H1 (cell line): ENCODE measurements at regions not wholly inside any gene's neighbourhood (a gene's known extent, or its start where the extent isn't known, plus 50 kb on each side); places are given as distances from the start of the nearest gene placed in this dataset.

Experiments
- CTCF ChIA-PET: fragments of 300-600 bp; sonication (Branson Sonifier 250); formaldehyde crosslinking; loops from one replicate; lab custom pipeline; 2021; ENCODE audit not compliant: partially characterized antibody; lab: Charles Lee
- POLR2A ChIA-PET: fragments of 300-600 bp; sonication (Branson Sonifier 250); formaldehyde crosslinking; loops from one replicate; lab custom pipeline; 2021; ENCODE audit warnings: inconsistent platforms; ENCODE audit not compliant: partially characterized antibody; lab: Charles Lee
- DNase-seq, 2 experiments: peaks; one replicate each; pipeline versions ENCODE4 v3.0.0 to v3.0.0-alpha.2; 2010 to 2022; ENCODE audit warnings: low spot score in 2 of 2, low read depth in 1 of 2, mixed read lengths in 1 of 2
- FAIRE-seq: peaks from 2 replicates; lab custom pipeline; 2011; peaks lifted over from hg19 to GRCh38; lab: Jason Lieb, UNC
- H2AFZ ChIP-seq: 2 replicates; pipeline ENCODE4 v1.8.1; 2012; ENCODE audit warnings: low read length, inconsistent platforms
- H2AK5ac ChIP-seq: 2 replicates; pipeline ENCODE4 v1.6.1; 2013; ENCODE audit warnings: low read depth, low read length
- H2BK120ac ChIP-seq: replicated peaks from 2 replicates; pipeline ENCODE3; 2013; ENCODE audit warnings: low read depth, low read length, inconsistent platforms
- H2BK12ac ChIP-seq: 2 replicates; pipeline ENCODE4 v1.6.1; 2013; ENCODE audit warnings: low read depth, low read length
- H2BK15ac ChIP-seq: 2 replicates; pipeline ENCODE4 v1.6.1; 2013; ENCODE audit warnings: low read length
- H2BK20ac ChIP-seq: 2 replicates; pipeline ENCODE4 v1.6.1; 2013; ENCODE audit warnings: low read length
- H2BK5ac ChIP-seq: 2 replicates; pipeline ENCODE4 v1.6.1; 2013; ENCODE audit warnings: low read depth, low read length
- H3K14ac ChIP-seq: 2 replicates; pipeline ENCODE4 v1.6.1; 2013; ENCODE audit warnings: inconsistent platforms; ENCODE audit not compliant: insufficient read length
- H3K18ac ChIP-seq: 2 replicates; pipeline ENCODE4 v1.6.1; 2013; ENCODE audit warnings: low read length; ENCODE audit errors: extremely low read depth
- H3K23ac ChIP-seq: 2 replicates; pipeline ENCODE4 v1.6.1; 2013; ENCODE audit warnings: inconsistent platforms; ENCODE audit not compliant: insufficient read length
- H3K23me2 ChIP-seq: 2 replicates; pipeline ENCODE4 v1.6.1; 2013; ENCODE audit warnings: low read depth, low read length
- H3K27ac ChIP-seq: 2 replicates; pipeline ENCODE4 v1.6.1; 2011; ENCODE audit warnings: low read depth, low read length, inconsistent platforms
- H3K27me3 ChIP-seq, 4 experiments: replicated peaks in 1 of 4; 1 replicate in 1 of 4; 2 replicates in 3 of 4; pipeline versions ENCODE4 v1.6.1 to v1.8.1; 2011 to 2013; ENCODE audit warnings: low read length in 3 of 4, mild to moderate bottlenecking in 3 of 4, inconsistent platforms in 2 of 4, mixed read lengths in 2 of 4, moderate library complexity in 1 of 4; ENCODE audit not compliant: control insufficient read depth in 3 of 4, insufficient read depth in 3 of 4; ENCODE audit errors: extremely low read depth in 1 of 4
- H3K36me3 ChIP-seq, 4 experiments: 2 replicates each; pipeline versions ENCODE4 v1.6.1 to v1.8.1; 2011 to 2013; ENCODE audit warnings: mild to moderate bottlenecking in 4 of 4, low read length in 3 of 4, moderate library complexity in 2 of 4, control low read depth in 1 of 4, inconsistent platforms in 1 of 4; ENCODE audit not compliant: insufficient read depth in 4 of 4, control insufficient read depth in 2 of 4
- H3K4ac ChIP-seq: replicated peaks from 2 replicates; pipeline ENCODE3; 2013; ENCODE audit warnings: low read length, low read depth, mixed read lengths, inconsistent platforms; ENCODE audit not compliant: insufficient read length
- H3K4me1 ChIP-seq, 4 experiments: replicated peaks in 1 of 4; 1 replicate in 1 of 4; 2 replicates in 3 of 4; pipeline versions ENCODE4 v1.6.1 to v1.8.1; 2011 to 2013; ENCODE audit warnings: low read length in 3 of 4, inconsistent platforms in 2 of 4, mixed read lengths in 1 of 4; ENCODE audit not compliant: insufficient read depth in 4 of 4, control insufficient read depth in 3 of 4
- H3K4me2 ChIP-seq, 2 experiments: 2 replicates each; pipeline versions ENCODE4 v1.6.1 to v1.8.1; 2011 to 2013; ENCODE audit warnings: low read depth in 2 of 2, low read length in 2 of 2, control low read depth in 1 of 2, inconsistent platforms in 1 of 2, mild to moderate bottlenecking in 1 of 2; ENCODE audit not compliant: insufficient read depth in 1 of 2
- H3K4me3 ChIP-seq, 4 experiments: fragments of 200-600, 300-600 bp in 1 of 4; sonication (generic), shearing (Covaris generic), sonication (Bioruptor Twin) in 1 of 4; 2 replicates each; pipeline versions ENCODE4 v1.5.1 to v1.8.1; 2011 to 2016; ENCODE audit warnings: low read length in 4 of 4, low read depth in 3 of 4, control low read depth in 2 of 4, inconsistent platforms in 2 of 4, mild to moderate bottlenecking in 2 of 4, mixed read lengths in 1 of 4, moderate library complexity in 1 of 4; ENCODE audit not compliant: insufficient read depth in 2 of 4; ENCODE audit errors: extremely low read depth in 1 of 4
- H3K56ac ChIP-seq: replicated peaks from 2 replicates; pipeline ENCODE3; 2013; ENCODE audit warnings: low read depth, mild to moderate bottlenecking, mixed read lengths, low read length, inconsistent platforms; ENCODE audit not compliant: insufficient read length
- H3K79me1 ChIP-seq: 2 replicates; pipeline ENCODE4 v1.6.1; 2013; ENCODE audit warnings: low read depth, low read length, control low read depth
- H3K79me2 ChIP-seq, 2 experiments: 2 replicates each; pipeline versions ENCODE4 v1.6.1 to v1.8.1; 2012 to 2013; ENCODE audit warnings: low read length in 2 of 2, mild to moderate bottlenecking in 2 of 2, inconsistent platforms in 1 of 2; ENCODE audit not compliant: insufficient read depth in 2 of 2, control insufficient read depth in 1 of 2
- H3K9ac ChIP-seq, 4 experiments: replicated peaks in 1 of 4; 1 replicate in 1 of 4; 2 replicates in 3 of 4; pipeline versions ENCODE4 v1.6.1 to v1.8.1; 2011 to 2013; ENCODE audit warnings: low read depth in 3 of 4, low read length in 3 of 4, control low read depth in 2 of 4, mild to moderate bottlenecking in 2 of 4, moderate library complexity in 2 of 4, inconsistent platforms in 1 of 4; ENCODE audit errors: extremely low read depth in 1 of 4
- H3K9me3 ChIP-seq, 2 experiments: 2 replicates each; pipeline versions ENCODE4 v1.6.1 to v1.8.1; 2012 to 2013; ENCODE audit warnings: mild to moderate bottlenecking in 2 of 2, moderate library complexity in 2 of 2, control low read depth in 1 of 2, inconsistent platforms in 1 of 2, low read depth in 1 of 2, low read length in 1 of 2, mixed read lengths in 1 of 2; ENCODE audit not compliant: insufficient read depth in 2 of 2
- H4K20me1 ChIP-seq, 2 experiments: replicated peaks in 1 of 2; 2 replicates each; pipeline versions ENCODE3 to v1.8.1; 2011 to 2013; ENCODE audit warnings: inconsistent platforms in 2 of 2, low read length in 2 of 2, mild to moderate bottlenecking in 1 of 2; ENCODE audit not compliant: insufficient read depth in 2 of 2, control insufficient read depth in 1 of 2
- H4K5ac ChIP-seq: 2 replicates; pipeline ENCODE4 v1.6.1; 2013; ENCODE audit warnings: low read length, low read depth, mixed read lengths, inconsistent platforms; ENCODE audit not compliant: insufficient read length
- H4K8ac ChIP-seq: 2 replicates; pipeline ENCODE4 v1.8.0; 2013; ENCODE audit warnings: mild to moderate bottlenecking, moderate library complexity, low read length, inconsistent platforms; ENCODE audit not compliant: insufficient read depth; ENCODE audit errors: extremely low read depth
- H4K91ac ChIP-seq: replicated peaks from 2 replicates; pipeline ENCODE3; 2013; ENCODE audit warnings: low read length, mixed read lengths, inconsistent platforms; ENCODE audit not compliant: insufficient read length
- CHD2 ChIP-seq: IDR thresholded peaks from 2 replicates; pipeline ENCODE4 v1.6.1; 2012; ENCODE audit warnings: low read length, improper control_type of control experiment
- CTBP2 ChIP-seq: IDR thresholded peaks from 2 replicates; pipeline ENCODE4 v1.7.0; 2011; ENCODE audit warnings: borderline replicate concordance, mild to moderate bottlenecking, moderate library complexity, mixed read lengths, low read length; ENCODE audit not compliant: insufficient read depth, insufficient read length
- EGR1 ChIP-seq: IDR thresholded peaks from 2 replicates; pipeline ENCODE4 v1.6.1; 2011; ENCODE audit warnings: low read depth, low read length, borderline replicate concordance
- GTF2F1 ChIP-seq: IDR thresholded peaks from 2 replicates; pipeline ENCODE4 v1.6.1; 2012; ENCODE audit warnings: low read depth, low read length, improper control_type of control experiment, borderline replicate concordance
- NANOG ChIP-seq: IDR thresholded peaks from 2 replicates; pipeline ENCODE4 v1.6.1; 2011; ENCODE audit warnings: low read length, low read depth, mild to moderate bottlenecking, inconsistent platforms; ENCODE audit not compliant: insufficient read depth, poor library complexity, severe bottlenecking
- PHF8 ChIP-seq: fragments of 200-600 bp; sonication (generic); conservative IDR thresholded peaks from 2 replicates; pipeline ENCODE4 v1.7.1; 2012; ENCODE audit warnings: low read depth, mild to moderate bottlenecking, inconsistent platforms, low read length, moderate library complexity
- POU5F1 ChIP-seq: IDR thresholded peaks from 2 replicates; pipeline ENCODE4 v1.6.1; 2011; ENCODE audit warnings: low read depth, mild to moderate bottlenecking, low read length, moderate library complexity
- RAD21 ChIP-seq, 2 experiments: IDR thresholded peaks in 1 of 2; conservative IDR thresholded peaks in 1 of 2; 2 replicates each; pipeline ENCODE4 v1.6.1; 2011; ENCODE audit warnings: low read depth in 2 of 2, low read length in 2 of 2, improper control_type of control experiment in 1 of 2, inconsistent platforms in 1 of 2, mild to moderate bottlenecking in 1 of 2, moderate library complexity in 1 of 2
- SIX5 ChIP-seq: IDR thresholded peaks from 2 replicates; pipeline ENCODE4 v1.6.1; 2011; ENCODE audit warnings: mild to moderate bottlenecking, low read depth, low read length
- SUZ12 ChIP-seq: fragments of 200-600 bp; sonication (generic); IDR thresholded peaks from 2 replicates; pipeline ENCODE4 v1.6.1; 2012; ENCODE audit warnings: mild to moderate bottlenecking, inconsistent platforms, low read length, moderate library complexity, mixed read lengths
- TBP ChIP-seq: IDR thresholded peaks from 2 replicates; pipeline ENCODE4 v1.6.1; 2011; ENCODE audit warnings: low read depth, low read length, improper control_type of control experiment
- WGBS, 2 experiments: shearing (Covaris generic) in 1 of 2; methylation state at CpG; one replicate each; pipeline versions ENCODE4 v1.1.6 to v1.1.7; 2013 to 2015; ENCODE audit warnings: low lambda C conversion rate in 2 of 2, mixed read lengths in 2 of 2, inconsistent platforms in 1 of 2, low coverage in 1 of 2, missing lambda C conversion rate in 1 of 2; ENCODE audit not compliant: insufficient replicate concordance in 2 of 2, insufficient coverage in 1 of 2, insufficient read length in 1 of 2; ENCODE audit errors: extremely low coverage in 1 of 2, missing lambda C conversion rate in 1 of 2; 5-methylcytosine and 5-hydroxymethylcytosine counted together
- TF ChIP-seq, protein P1 (sequence below): IDR thresholded peaks from 2 replicates; pipeline ENCODE4 v1.6.1; 2012; ENCODE audit warnings: low read length, inconsistent platforms
- TF ChIP-seq, protein P2 (sequence below): IDR thresholded peaks from 2 replicates; pipeline ENCODE4 v1.6.1; 2012; ENCODE audit warnings: inconsistent platforms

DNA sequence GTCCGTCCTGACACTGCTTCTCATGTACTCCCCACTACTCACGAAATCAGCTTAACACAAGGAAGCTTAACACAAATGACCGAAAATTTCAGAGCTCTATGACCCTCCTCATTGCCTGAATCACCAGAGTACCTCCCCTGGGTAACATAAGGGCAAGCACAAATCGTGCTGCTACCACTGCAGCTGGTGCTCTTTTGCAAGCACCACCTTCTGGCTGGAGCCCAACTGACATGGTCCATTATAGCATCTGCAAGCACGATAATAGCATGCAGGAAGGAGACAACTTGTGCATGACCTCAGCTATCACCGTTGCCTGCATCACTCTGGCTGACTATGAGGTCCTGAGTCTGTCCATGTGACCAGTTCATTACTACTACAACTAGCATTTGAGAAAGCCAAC, 308.0 kb downstream of the TEX13C start:
- no peak overlapping the region for H3K4me2 ChIP-seq
- POLR2A ChIA-PET: no interaction called here
- no peak overlapping the region for H4K5ac ChIP-seq
- no peaks in the 10 kb centered on the region for H3K9me3 ChIP-seq
- H4K20me1 ChIP-seq: peaks cover 0 to 1% of the 10 kb centered on the region in 2 experiments
- peaks cover 0 to 2% (median 0%) of the 10 kb centered on the region in 4 experiments; a peak in 1 of 7 replicates for H3K27me3 ChIP-seq
- no peak overlapping the region for H4K91ac ChIP-seq
- H3K4me3 ChIP-seq: no peak overlapping the region
- no peak overlapping the region for H4K8ac ChIP-seq
- no peaks in the 10 kb centered on the region for H3K36me3 ChIP-seq
- no peak overlapping the region for H3K27ac ChIP-seq
- H3K23ac ChIP-seq: no peak overlapping the region
- no peak overlapping the region for H3K4ac ChIP-seq
- H2BK12ac ChIP-seq: no peak overlapping the region
- H3K18ac ChIP-seq: no peak overlapping the region
- H3K79me1 ChIP-seq: no peaks in the 10 kb centered on the region
- no peak overlapping the region for H3K9ac ChIP-seq
- FAIRE-seq: no peak
- H3K79me2 ChIP-seq: no peaks in the 10 kb centered on the region
- H2BK20ac ChIP-seq: no peak overlapping the region
- H3K23me2 ChIP-seq: no peaks in the 10 kb centered on the region
- no peak overlapping the region for H2AFZ ChIP-seq
- no peak overlapping the region for H2BK5ac ChIP-seq
- no peak overlapping the region for H2AK5ac ChIP-seq
- H2BK15ac ChIP-seq: no peak overlapping the region
- no peak overlapping the region for H3K56ac ChIP-seq
- DNase-seq: no peak
- H3K4me1 ChIP-seq: no peaks in the 10 kb centered on the region
- H3K14ac ChIP-seq: no peak overlapping the region
- 84% methylated on average over 6 of the region's 6 CpGs; no CpG with 5 or more reads in 1 of the 2 experiments for WGBS, 2 experiments
- CTCF ChIA-PET: no interaction called here
- no peak overlapping the region for H2BK120ac ChIP-seq
- TF ChIP-seq SIX5: no peak
- no peak for TF ChIP-seq GTF2F1
- no peak for TF ChIP-seq TBP
- no peak for TF ChIP-seq POU5F1
- no peak for TF ChIP-seq NANOG
- TF ChIP-seq EGR1: no peak
- TF ChIP-seq RAD21 (IDR thresholded peaks at IDR 0.05 in 1 of 2, conservative IDR thresholded peaks at IDR 0.05 in 1 of 2; ENCODE audit: low read depth in 2 of 2, low read length in 2 of 2): no peak
- TF ChIP-seq CTBP2: no peak
- no peak for TF ChIP-seq CHD2
- no peak for TF ChIP-seq SUZ12
- no peak for TF ChIP-seq PHF8
- TF ChIP-seq, protein P1, sequence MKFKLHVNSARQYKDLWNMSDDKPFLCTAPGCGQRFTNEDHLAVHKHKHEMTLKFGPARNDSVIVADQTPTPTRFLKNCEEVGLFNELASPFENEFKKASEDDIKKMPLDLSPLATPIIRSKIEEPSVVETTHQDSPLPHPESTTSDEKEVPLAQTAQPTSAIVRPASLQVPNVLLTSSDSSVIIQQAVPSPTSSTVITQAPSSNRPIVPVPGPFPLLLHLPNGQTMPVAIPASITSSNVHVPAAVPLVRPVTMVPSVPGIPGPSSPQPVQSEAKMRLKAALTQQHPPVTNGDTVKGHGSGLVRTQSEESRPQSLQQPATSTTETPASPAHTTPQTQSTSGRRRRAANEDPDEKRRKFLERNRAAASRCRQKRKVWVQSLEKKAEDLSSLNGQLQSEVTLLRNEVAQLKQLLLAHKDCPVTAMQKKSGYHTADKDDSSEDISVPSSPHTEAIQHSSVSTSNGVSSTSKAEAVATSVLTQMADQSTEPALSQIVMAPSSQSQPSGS: no peak
- TF ChIP-seq, protein P2, sequence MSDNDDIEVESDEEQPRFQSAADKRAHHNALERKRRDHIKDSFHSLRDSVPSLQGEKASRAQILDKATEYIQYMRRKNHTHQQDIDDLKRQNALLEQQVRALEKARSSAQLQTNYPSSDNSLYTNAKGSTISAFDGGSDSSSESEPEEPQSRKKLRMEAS: no peak
